IPS DF 6.9 (cell line): ENCODE measurements at regions not wholly inside any gene's neighbourhood (a gene's known extent, or its start where the extent isn't known, plus 50 kb on each side); places are given as distances from the start of the nearest gene placed in this dataset.
"Not testable (repeated sequence)": the region's sequence is repeated elsewhere in the genome, so short reads cannot be mapped to it uniquely, and the experiment has no call there.

ENCODE experiments used
- DNase-seq: peaks from one replicate; pipeline ENCODE4 v3.0.0-alpha.2; 2013; ENCODE audit warnings: low read depth, low spot score
- H3K27ac ChIP-seq: one replicate; pipeline ENCODE4 v1.5.1; 2013; ENCODE audit warnings: low read length, control low read depth
- H3K27me3 ChIP-seq: 2 replicates; pipeline ENCODE4 v1.6.1; 2013; ENCODE audit warnings: mild to moderate bottlenecking, low read length; ENCODE audit not compliant: control insufficient read depth, insufficient read depth
- H3K36me3 ChIP-seq: 2 replicates; pipeline ENCODE4 v1.6.1; 2013; ENCODE audit warnings: low read length; ENCODE audit not compliant: control insufficient read depth, insufficient read depth
- H3K4me1 ChIP-seq: 2 replicates; pipeline ENCODE4 v1.6.1; 2013; ENCODE audit warnings: low read length; ENCODE audit not compliant: control insufficient read depth, insufficient read depth
- H3K4me3 ChIP-seq: 2 replicates; pipeline ENCODE4 v1.5.1; 2013; ENCODE audit warnings: mild to moderate bottlenecking, low read length
- H3K9me3 ChIP-seq: 2 replicates; pipeline ENCODE4 v1.6.1; 2013; ENCODE audit warnings: low read length, inconsistent platforms; ENCODE audit not compliant: control insufficient read depth, insufficient read depth
- WGBS: extraction: QIAGEN DNeasy Blood & Tissue Kit; methylation state at CpG from one replicate; pipeline ENCODE4 v1.1.7; 2013; ENCODE audit warnings: mixed read lengths, missing lambda C conversion rate; ENCODE audit not compliant: insufficient read length, insufficient coverage; 5-methylcytosine and 5-hydroxymethylcytosine counted together

- no peak for DNase-seq
- H3K4me1 ChIP-seq: no peaks in the 10 kb centered on the region
- WGBS: no CpG with 5 or more reads among the region's 6 CpGs
- no peaks in the 10 kb centered on the region for H3K27me3 ChIP-seq
- H3K36me3 ChIP-seq: no peaks in the 10 kb centered on the region
- H3K9me3 ChIP-seq: no peaks in the 10 kb centered on the region
- no peak overlapping the region for H3K27ac ChIP-seq
- no peak overlapping the region for H3K4me3 ChIP-seq
These were observed 57.2 kb downstream of the BMP15 start for GRCh38 chrX:50967736-50968135.

GRCh38 chrX:50968871-50969635, 58.5 kb downstream of the BMP15 start:
- H3K36me3 ChIP-seq, H3K9me3 ChIP-seq, H3K27ac ChIP-seq, DNase-seq, H3K4me1 ChIP-seq, H3K4me3 ChIP-seq, H3K27me3 ChIP-seq: not testable (repeated sequence)
- no CpG with 5 or more reads among the region's 7 CpGs for WGBS

- no peaks in the 10 kb centered on the region for H3K4me1 ChIP-seq
- no peaks in the 10 kb centered on the region for H3K27me3 ChIP-seq
- no peaks in the 10 kb centered on the region for H3K9me3 ChIP-seq
- DNase-seq: no peak
- no peaks in the 10 kb centered on the region for H3K36me3 ChIP-seq
- WGBS: no CpG with 5 or more reads among the region's 2 CpGs
- no peak overlapping the region for H3K4me3 ChIP-seq
- no peak overlapping the region for H3K27ac ChIP-seq
These were observed 60.9 kb downstream of the BMP15 start for GRCh38 chrX:50971395-50971794.

GRCh38 chrX:50973199-50973598, 62.7 kb downstream of the BMP15 start:
- no peaks in the 10 kb centered on the region for H3K9me3 ChIP-seq
- H3K27me3 ChIP-seq: no peaks in the 10 kb centered on the region
- WGBS: no CpG with 5 or more reads among the region's 3 CpGs

GRCh38 chrX:50978920-50979682, 68.6 kb downstream of the BMP15 start:
- Histone ChIP-seq H3K36me3 (no peaks in the 10 kb centered on the region), H3K4me1 (no peaks in the 10 kb centered on the region), H3K27ac (no peak overlapping the region), H3K9me3 (no peaks in the 10 kb centered on the region), H3K27me3 (no peaks in the 10 kb centered on the region), H3K4me3 (no peak overlapping the region)
- WGBS: no CpG with 5 or more reads among the region's 13 CpGs
- DNase-seq: no peak

More at GRCh38 chrX:50973199-50973598, 62.7 kb downstream of the BMP15 start:
- H3K27ac ChIP-seq: no peak overlapping the region
- DNase-seq: no peak
- no peaks in the 10 kb centered on the region for H3K36me3 ChIP-seq
- H3K4me1 ChIP-seq: no peaks in the 10 kb centered on the region
- no peak overlapping the region for H3K4me3 ChIP-seq

GRCh38 chrX:50980251-50980650, 69.7 kb downstream of the BMP15 start:
- WGBS: no CpG with 5 or more reads among the region's 3 CpGs

GRCh38 chrX:50988649-50989048, 78.1 kb downstream of the BMP15 start:
- no peak for DNase-seq

More at GRCh38 chrX:50980251-50980650, 69.7 kb downstream of the BMP15 start:
- no peaks in the 10 kb centered on the region for H3K4me1 ChIP-seq
- no peak overlapping the region for H3K27ac ChIP-seq
- H3K27me3 ChIP-seq: no peaks in the 10 kb centered on the region
- H3K4me3 ChIP-seq: no peak overlapping the region
- no peaks in the 10 kb centered on the region for H3K9me3 ChIP-seq
- DNase-seq: no peak
- no peaks in the 10 kb centered on the region for H3K36me3 ChIP-seq

GRCh38 chrX:50996930-50997329, 86.4 kb downstream of the BMP15 start:
- Histone ChIP-seq H3K36me3 (no peaks in the 10 kb centered on the region), H3K27me3 (no peaks in the 10 kb centered on the region), H3K4me1 (no peaks in the 10 kb centered on the region), H3K4me3 (no peak overlapping the region), H3K9me3 (no peaks in the 10 kb centered on the region), H3K27ac (no peak overlapping the region)
- no CpG with 5 or more reads among the region's 4 CpGs for WGBS
- DNase-seq: no peak

More at GRCh38 chrX:50988649-50989048, 78.1 kb downstream of the BMP15 start:
- no CpG with 5 or more reads among the region's 2 CpGs for WGBS
- no peaks in the 10 kb centered on the region for H3K9me3 ChIP-seq
- no peak overlapping the region for H3K27ac ChIP-seq
- H3K4me1 ChIP-seq: no peaks in the 10 kb centered on the region
- no peaks in the 10 kb centered on the region for H3K36me3 ChIP-seq
- no peaks in the 10 kb centered on the region for H3K27me3 ChIP-seq
- no peak overlapping the region for H3K4me3 ChIP-seq

- H3K27me3 ChIP-seq, H3K36me3 ChIP-seq, H3K4me3 ChIP-seq, H3K9me3 ChIP-seq, DNase-seq, H3K4me1 ChIP-seq, H3K27ac ChIP-seq: not testable (repeated sequence)
- no CpG with 5 or more reads among the region's 4 CpGs for WGBS
These were observed 89.8 kb downstream of the BMP15 start for GRCh38 chrX:51000384-51000783.

GRCh38 chrX:51001733-51002632, 91.4 kb downstream of the BMP15 start:
- H3K4me3 ChIP-seq, H3K9me3 ChIP-seq, H3K27me3 ChIP-seq, H3K36me3 ChIP-seq, H3K27ac ChIP-seq, DNase-seq, H3K4me1 ChIP-seq: not testable (repeated sequence)
- WGBS: no CpG with 5 or more reads among the region's 11 CpGs
